ENCODE measurements at regions not wholly inside any gene's neighbourhood (a gene's known extent, or its start where the extent isn't known, plus 50 kb on each side); places are given as distances from the start of the nearest gene placed in this dataset.
"Not testable (repeated sequence)": the region's sequence is repeated elsewhere in the genome, so short reads cannot be mapped to it uniquely, and the experiment has no call there.

DNA sequence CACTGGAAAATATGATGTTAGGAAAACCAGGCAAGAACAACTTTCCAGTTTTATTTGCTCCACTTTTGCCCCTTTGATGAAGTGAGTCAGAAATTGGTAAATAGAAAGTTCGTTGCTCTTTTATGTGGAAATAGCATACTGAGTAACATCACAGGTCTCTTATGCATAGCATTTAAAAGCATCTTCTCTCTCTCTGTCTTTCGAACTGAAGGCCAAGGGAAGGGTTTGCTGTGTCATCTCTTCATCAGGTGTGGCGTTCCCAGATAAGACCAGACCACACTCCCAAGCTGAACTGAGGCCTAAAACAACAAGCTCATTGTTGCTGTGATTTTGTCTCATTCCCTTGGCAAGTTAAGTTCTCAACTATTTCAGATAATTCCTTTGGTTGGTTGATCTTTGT is 131.8 kb upstream of the GRB10 start:
- DNase-seq: no peak

GRCh38 chr7:50908628-50909290 is 126.1 kb upstream of the GRB10 start:
- DNase-seq: no peak

- DNase-seq: not testable (repeated sequence)
These were observed 116.1 kb upstream of the GRB10 start for GRCh38 chr7:50898604-50899477.

GRCh38 chr7:50887061-50887460 is 104.4 kb upstream of the GRB10 start:
- not testable (repeated sequence) for DNase-seq

GRCh38 chr7:50872437-50872836 is 89.7 kb upstream of the GRB10 start:
- DNase-seq: no peak

DNA sequence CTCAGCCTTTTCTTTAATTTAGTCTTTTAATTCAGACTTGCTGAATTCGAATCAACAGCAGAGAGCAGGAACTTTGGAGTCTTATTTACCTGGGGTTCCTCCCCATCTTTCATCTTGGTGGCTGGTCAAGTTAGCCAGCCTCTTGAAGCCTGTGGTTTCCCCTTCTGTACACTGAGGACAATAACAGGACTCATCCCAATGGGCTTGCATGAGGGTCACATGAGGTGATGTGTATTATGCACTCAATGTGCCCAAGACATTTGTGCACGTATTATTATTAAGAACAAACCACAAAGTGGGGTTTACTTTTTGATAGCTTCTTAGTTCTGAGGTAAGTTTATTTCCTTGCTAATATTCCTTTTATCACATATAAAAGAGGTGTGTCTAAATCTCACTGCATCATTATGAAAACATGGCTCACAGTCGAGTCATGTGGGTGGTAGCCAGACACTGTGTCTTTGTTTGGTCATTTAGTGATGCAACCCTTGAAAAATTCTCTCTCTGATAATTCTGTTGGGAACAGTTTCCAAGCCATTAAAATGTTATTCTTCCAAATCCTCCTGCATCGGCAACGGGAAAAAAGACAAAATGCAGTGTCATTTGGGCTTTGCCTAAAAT is 86.5 kb upstream of the GRB10 start:
- peak; percentile 83 for DNase-seq

- DNase-seq: no peak
These were observed 85.9 kb upstream of the GRB10 start for GRCh38 chr7:50868426-50869100.

DNA sequence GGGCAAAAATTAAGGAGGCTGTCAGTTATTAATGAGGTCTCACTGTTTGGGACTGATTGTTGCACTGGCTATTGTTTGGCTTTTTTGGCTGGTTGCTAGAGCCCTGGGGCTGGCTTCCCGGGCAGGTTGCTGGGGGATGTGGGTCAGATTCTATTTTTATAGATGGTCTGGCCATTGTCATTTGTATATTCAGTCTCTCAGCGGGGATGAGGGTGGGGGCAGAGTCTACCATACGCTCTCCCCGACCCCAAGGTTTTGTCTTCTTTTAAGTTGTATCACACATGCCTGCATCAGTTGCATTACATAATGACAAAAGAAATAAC is 84.3 kb upstream of the GRB10 start:
- DNase-seq: no peak

GRCh38 chr7:50866343-50867033 is 83.8 kb upstream of the GRB10 start:
- DNase-seq: no peak

DNA sequence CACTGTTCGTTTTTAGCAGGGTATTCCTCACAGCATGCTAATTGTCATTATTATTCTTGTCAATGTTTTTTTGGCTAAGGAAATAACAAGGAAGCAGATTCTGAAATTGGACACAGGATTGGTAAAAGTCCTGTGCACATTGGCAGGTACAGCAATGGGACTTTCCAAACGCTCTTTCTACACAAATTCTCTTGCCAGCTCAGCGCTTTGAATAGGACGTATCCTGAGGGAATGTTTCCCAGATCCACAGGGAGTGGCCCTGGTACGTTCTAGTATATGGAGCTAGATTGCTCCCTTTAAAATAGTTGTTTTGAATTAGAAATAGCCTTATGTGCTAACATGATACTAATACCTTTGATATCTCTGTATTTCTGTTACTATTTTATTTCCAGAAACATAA is 82.8 kb upstream of the GRB10 start:
- DNase-seq: no peak

DNA sequence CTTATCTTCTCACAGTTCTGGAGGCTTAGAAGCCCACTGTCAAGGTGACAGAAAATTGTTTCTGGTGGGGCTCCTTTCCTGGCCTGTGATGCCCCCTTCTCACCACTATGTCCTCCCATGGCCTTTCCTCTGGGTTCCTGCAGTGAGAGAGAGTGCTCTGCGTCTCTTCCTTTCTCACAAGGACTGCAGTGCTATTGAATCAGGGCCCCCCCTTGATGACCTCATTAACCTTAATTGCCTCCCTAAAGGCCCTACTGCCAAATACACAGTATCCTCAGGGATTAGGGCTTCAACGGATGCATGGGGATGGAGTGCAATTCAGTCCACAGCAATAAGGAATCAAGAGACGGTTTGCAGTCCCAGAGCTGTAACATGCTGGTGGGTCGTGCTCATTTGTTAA is 82.0 kb upstream of the GRB10 start:
- no peak for DNase-seq

- DNase-seq: no peak
These were observed 80.4 kb upstream of the GRB10 start for GRCh38 chr7:50863053-50863452.

DNA sequence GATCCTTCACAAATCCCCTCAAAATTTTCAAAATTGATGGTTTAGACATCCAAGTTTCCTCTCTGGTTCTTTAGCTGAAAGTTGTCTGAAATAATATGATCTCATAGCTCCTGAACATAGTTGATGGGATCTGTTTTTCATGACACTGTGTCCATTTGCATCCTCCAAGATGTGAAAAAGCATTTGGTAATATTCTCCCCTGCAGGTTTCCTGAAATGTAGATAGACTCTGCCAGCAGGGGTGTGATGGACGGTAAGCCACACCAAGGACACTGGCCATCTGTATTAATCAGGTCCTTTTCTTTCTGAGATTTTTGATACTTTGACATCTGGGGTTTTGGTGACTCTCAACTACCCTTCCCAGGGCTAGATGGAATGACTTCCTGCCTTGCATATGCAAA is 79.6 kb upstream of the GRB10 start:
- no peak for DNase-seq

DNA sequence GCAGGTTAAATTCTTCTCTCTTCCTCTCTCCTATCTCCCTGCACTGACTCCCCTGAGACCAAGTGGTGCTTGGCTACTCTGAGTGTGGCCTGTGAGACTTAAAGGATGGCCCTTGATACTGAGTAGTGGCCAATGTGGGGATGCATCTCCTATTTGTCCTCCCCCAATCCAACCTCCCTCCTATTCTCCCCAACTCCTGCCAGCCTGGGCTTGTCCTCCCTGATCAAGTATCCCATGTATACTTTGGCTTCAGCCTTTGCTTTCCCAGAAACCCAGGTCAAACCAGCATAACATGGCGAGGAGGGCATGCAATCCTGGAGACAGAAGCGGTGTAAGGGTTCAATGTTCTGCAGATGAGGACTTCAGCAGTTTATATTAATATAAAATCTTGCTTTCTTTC is 77.9 kb upstream of the GRB10 start:
- no peak for DNase-seq

GRCh38 chr7:50860174-50860573 is 77.5 kb upstream of the GRB10 start:
- DNase-seq: no peak

GRCh38 chr7:50858528-50859245 is 76.0 kb upstream of the GRB10 start:
- DNase-seq: no peak

DNA sequence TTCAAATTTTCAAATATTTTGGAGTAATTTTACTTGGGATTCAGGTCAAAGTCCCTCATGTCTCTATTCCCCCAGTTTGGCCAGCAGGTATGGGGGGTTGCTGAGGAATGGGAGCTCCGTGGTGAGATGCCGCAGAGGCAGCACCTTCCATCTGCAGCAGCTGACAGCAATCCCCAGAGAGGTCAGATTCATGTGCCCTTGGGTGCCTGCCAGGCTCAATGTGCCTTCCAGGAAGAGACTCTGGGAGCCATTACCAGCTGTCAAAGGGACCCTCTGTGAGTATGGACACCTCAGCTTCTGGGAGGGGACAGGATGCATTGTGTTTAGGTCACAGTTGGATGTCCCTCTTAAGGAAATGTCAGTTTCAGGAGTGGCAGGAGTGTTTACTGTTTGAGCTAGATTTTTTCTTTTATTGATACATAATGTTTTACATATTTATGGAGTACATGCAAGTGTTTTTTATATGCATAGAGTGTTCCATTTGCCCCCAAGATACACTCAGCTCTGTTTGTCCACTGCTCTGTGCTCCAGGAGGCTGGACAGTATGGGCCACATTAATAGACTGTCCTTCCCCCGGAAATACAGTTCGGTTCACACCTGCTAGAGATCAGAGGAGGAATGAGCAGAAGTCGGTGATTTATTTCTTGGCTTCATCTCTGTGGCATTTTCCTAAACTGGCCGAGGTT is 75.3 kb upstream of the GRB10 start:
- no peak for DNase-seq

DNA sequence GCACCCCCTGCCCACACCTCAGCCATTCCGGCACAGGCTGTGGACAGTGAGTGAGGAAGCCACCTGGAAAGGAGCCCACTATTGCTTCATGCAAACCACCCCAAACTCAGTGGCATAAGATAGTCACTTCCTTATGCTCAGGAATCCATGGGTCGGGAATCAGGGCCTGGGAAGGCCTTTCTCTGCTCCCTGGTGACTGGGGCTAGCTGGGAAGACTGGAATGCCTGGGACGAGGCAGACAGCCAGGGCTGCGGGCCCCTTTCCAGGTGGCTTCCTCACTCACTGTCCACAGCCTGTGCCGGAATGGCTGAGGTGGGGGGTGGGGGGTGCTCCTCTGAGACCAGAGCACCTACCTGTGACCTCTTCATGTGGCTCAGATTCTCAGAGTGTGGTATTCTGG is 74.1 kb upstream of the GRB10 start:
- DNase-seq: peak; percentile 41

DNA sequence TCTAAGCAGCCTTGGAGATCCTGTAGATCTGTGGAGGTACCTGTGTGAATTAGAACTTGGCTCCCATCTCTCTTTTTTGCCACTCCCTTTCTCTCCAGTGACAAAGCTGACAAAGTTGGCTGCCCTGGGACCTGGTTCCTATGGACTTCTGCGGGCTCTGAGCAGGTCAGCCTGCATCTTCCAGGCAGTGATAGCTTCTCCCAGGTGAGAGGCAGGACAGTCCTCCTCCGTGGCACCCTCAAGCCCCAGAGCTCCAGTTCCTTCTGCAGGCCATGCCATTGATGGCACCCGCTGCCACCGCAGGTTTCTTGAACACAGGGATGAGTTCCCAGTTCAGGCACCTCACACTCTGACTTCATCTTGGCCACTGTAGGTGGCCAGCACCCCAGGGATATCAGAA is 73.5 kb upstream of the GRB10 start:
- no peak for DNase-seq

DNA sequence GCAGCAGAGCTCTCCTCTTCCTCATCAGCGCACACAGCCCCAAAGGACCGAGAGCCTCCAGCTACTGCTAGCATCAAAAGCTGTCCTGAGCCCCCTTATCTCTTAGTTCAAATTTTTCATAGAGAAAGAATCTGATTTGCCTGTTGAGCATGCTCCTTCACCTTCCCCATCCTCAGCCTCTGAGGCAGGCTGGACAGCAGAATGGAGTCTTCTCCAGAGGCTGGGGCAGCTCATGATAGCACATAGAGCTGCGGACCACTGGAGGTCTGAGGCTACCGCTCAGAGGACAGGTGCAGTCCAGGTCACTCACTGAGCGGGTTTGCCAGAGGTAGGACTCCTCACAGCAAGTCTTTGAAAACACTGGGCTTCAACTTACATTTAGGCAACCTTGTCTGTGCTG is 72.8 kb upstream of the GRB10 start:
- DNase-seq: no peak

DNA sequence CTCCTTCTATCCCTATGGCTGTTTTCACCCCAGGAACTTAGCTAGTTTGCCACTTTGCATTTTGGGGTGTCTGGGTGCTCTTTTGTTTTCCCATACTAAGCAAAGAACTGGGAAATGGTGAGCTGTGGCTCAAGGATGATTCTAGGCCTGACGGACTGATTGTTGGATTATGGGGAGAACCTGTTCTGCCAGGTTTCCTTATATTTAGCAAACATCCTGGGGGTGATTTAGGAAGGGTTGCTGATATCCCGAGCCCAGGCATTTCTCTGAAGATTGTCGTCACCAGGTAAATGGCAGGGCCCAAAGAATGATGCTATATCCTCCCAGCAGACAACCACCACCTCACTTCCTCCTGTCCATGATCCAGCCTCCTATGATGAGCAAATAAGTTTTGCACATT is 72.1 kb upstream of the GRB10 start:
- no peak for DNase-seq

DNA sequence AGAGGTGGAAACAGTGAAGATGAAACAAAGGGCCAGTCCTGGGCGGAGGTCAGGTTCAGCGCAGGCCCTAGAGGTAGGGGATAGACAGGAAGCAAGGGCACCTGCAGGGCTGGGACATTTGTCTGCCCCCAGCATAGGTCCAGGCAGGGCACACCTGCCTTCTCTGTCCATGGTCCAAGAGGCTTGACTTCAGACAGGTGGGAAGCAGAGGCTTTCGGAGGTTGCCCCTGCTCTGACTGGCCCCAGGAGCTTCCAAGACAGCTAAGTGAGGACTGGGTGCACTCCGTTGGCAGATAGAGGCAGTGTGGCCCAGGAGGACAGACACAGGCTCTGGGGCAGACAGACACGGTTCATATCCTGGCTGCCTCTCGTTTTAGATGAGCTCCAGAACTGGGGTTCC is 71.6 kb upstream of the GRB10 start:
- DNase-seq: no peak

Measured in fibroblast of skin of right biceps (primary cell).